ENCODE measurements at regions not wholly inside any gene's neighbourhood (a gene's known extent, or its start where the extent isn't known, plus 50 kb on each side); places are given as distances from the start of the nearest gene placed in this dataset.

GRCh38 chr2:196589419-196589818 lies 50.1 kb upstream of the CCDC150 start:
- H3K27ac Mint-ChIP-seq = no peak overlapping the region
- H3K27me3 Mint-ChIP-seq = peaks cover 60% of the 10 kb centered on the region
- H3K4me3 Mint-ChIP-seq = no peak overlapping the region
- no peaks in the 10 kb centered on the region for H3K9me3 Mint-ChIP-seq
- peaks cover 9% of the 10 kb centered on the region for H3K4me1 Mint-ChIP-seq
- DNase-seq = no peak
- no peaks in the 10 kb centered on the region for H3K36me3 Mint-ChIP-seq
- CTCF ChIA-PET = interaction anchor here (0.5 to 1.0 kb wide), 2 partner anchors 80 to 238 kb away, joined by 3 read pairs; no protein-coding TSS in a partner anchor
